ENCODE measurements at regions not wholly inside any gene's neighbourhood (a gene's known extent, or its start where the extent isn't known, plus 50 kb on each side); places are given as distances from the start of the nearest gene placed in this dataset.
A peak's percentile ranks its signal among the peaks of the same experiment; 100 is the strongest.

DNA sequence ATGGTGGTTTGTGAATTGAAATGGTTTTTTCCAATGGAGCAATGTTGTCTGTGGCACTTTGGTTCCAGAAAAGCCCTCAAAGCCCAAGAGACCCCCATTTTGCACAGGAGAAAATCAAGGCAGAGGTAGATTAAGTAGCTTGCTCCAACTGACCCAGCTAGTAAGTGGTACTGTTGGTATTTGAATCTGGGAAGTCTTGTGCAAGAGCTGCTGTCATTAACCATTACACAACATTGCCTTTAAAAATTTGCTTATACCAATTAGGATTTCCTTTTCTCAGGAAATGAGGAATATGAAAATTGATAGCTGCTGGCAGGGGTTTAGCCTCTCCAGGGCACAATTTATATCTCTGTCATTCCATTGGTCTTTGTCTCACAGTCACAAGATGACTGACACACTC, 102.4 kb upstream of the UBE3A start:
- Histone ChIP-seq H3K36me3 (ENCODE audit: insufficient read depth, low read length, poor library complexity, severe bottlenecking) (no peaks in the 10 kb centered on the region), H3K4me3 (ENCODE audit: low read depth, low read length, poor library complexity, severe bottlenecking) (no peak overlapping the region), H3K27me3 (replicated peaks; ENCODE audit: insufficient read depth, low read depth, low read length, poor library complexity) (no peaks in the 10 kb centered on the region), H3K9me3 (ENCODE audit: low read depth, low read length, poor library complexity, severe bottlenecking) (peaks cover 15% of the 10 kb centered on the region), H3K4me1 (ENCODE audit: insufficient read depth, low read length, poor library complexity, severe bottlenecking) (peaks cover 7% of the 10 kb centered on the region), H3K27ac (ENCODE audit: low read depth, low read length, poor library complexity, severe bottlenecking) (no peak overlapping the region)
- no peak for TF ChIP-seq EZH2 (IDR thresholded peaks at IDR 0.05; ENCODE audit: borderline replicate concordance, low read depth, low read length, poor library complexity, severe bottlenecking)
- TF ChIP-seq, protein P1, sequence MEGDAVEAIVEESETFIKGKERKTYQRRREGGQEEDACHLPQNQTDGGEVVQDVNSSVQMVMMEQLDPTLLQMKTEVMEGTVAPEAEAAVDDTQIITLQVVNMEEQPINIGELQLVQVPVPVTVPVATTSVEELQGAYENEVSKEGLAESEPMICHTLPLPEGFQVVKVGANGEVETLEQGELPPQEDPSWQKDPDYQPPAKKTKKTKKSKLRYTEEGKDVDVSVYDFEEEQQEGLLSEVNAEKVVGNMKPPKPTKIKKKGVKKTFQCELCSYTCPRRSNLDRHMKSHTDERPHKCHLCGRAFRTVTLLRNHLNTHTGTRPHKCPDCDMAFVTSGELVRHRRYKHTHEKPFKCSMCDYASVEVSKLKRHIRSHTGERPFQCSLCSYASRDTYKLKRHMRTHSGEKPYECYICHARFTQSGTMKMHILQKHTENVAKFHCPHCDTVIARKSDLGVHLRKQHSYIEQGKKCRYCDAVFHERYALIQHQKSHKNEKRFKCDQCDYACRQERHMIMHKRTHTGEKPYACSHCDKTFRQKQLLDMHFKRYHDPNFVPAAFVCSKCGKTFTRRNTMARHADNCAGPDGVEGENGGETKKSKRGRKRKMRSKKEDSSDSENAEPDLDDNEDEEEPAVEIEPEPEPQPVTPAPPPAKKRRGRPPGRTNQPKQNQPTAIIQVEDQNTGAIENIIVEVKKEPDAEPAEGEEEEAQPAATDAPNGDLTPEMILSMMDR (conservative IDR thresholded peaks at IDR 0.05; ENCODE audit: low read depth, low read length), result no peak
- intact Hi-C loops (cut with micrococcal nuclease; ENCODE audit: unreplicated experiment), result no loop called here
- DNase-seq (ENCODE audit: low spot score), result peak; percentile 3
- BruUV-seq (replicated peaks), result no TSS peak
- ChIA-PET POLR2A (ENCODE audit: low non-redundant PET) (no interaction called here), CTCF (no interaction called here)

DNA sequence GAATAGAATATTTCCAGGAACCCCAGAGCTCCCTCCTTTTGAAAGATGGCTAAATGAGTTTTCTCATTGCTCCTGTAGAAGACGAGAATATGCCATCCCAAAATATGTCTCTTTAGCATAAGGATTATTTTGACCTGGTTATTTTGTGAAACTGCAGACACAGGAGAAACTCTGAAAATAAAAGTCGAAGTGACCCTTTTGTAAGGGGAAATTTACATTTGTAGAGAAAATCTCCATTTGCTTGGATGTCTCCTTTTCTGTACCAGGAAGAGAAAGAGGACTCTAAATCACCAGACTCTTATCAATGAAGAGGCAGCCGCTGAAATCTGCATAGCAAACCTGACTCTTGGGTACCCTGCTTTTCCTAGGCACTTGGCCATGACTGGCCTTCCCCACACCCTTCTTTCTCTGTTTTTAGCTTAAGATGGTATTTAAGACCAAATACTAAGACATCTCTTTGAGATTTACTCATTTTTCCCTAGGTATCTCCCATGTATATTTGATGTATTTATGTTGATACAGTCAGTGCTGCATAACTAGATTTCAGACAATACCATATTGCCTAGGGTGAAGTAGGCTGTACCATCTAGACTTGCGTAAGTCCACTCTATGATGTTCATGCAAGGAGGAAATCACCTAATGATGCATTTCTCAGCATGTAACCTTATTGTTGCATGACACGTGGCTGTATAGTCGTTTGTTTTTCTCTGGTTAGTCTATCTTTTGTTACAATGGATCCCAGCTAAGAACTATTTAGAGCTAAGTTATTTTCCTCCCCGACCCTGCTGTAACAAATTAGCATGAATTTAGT, 98.2 kb upstream of the UBE3A start:
- Histone ChIP-seq H3K9me3 (ENCODE audit: low read depth, low read length, poor library complexity, severe bottlenecking) (peaks cover 11% of the 10 kb centered on the region), H3K27ac (ENCODE audit: low read depth, low read length, poor library complexity, severe bottlenecking) (no peak overlapping the region), H3K36me3 (ENCODE audit: insufficient read depth, low read length, poor library complexity, severe bottlenecking) (no peaks in the 10 kb centered on the region), H3K27me3 (replicated peaks; ENCODE audit: insufficient read depth, low read depth, low read length, poor library complexity) (no peaks in the 10 kb centered on the region), H3K4me3 (ENCODE audit: low read depth, low read length, poor library complexity, severe bottlenecking) (no peak overlapping the region), H3K4me1 (ENCODE audit: insufficient read depth, low read length, poor library complexity, severe bottlenecking) (no peaks in the 10 kb centered on the region)
- POLR2A ChIA-PET (ENCODE audit: low non-redundant PET), result no interaction called here
- BruUV-seq (replicated peaks), result no TSS peak
- DNase-seq (ENCODE audit: low spot score), result no peak
- intact Hi-C loops (cut with micrococcal nuclease; ENCODE audit: unreplicated experiment), result no loop called here
- CTCF ChIA-PET, result no interaction called here
- no peak for TF ChIP-seq EZH2 (IDR thresholded peaks at IDR 0.05; ENCODE audit: borderline replicate concordance, low read depth, low read length, poor library complexity, severe bottlenecking)
- TF ChIP-seq, protein P1 (conservative IDR thresholded peaks at IDR 0.05; ENCODE audit: low read depth, low read length), result no peak

DNA sequence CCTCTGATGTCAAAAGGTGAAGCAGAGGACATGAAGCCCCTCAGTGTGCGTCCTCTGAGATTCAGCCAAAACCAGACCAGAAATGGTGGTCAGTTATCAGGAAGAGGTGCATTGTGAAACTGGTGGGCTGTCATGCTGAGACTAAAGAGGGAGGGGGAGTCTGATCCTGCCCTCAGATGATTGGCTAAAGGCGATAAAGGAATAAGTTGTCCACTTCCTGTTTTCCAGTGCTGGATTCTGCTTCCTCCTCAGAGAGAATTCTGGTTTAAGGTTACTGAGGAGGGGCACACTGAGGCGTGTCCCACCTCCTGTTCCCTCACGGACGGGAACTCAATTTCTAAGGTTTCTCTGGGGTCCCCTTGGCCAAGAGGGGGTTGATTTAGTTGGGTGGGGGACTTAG, 97.0 kb upstream of the UBE3A start:
- no peak overlapping the region for H3K27ac ChIP-seq (ENCODE audit: low read depth, low read length, poor library complexity, severe bottlenecking)
- no peak overlapping the region for H3K4me3 ChIP-seq (ENCODE audit: low read depth, low read length, poor library complexity, severe bottlenecking)
- H3K27me3 ChIP-seq (replicated peaks; ENCODE audit: insufficient read depth, low read depth, low read length, poor library complexity), result no peaks in the 10 kb centered on the region
- intact Hi-C loops (cut with micrococcal nuclease; ENCODE audit: unreplicated experiment), result no loop called here
- no peaks in the 10 kb centered on the region for H3K36me3 ChIP-seq (ENCODE audit: insufficient read depth, low read length, poor library complexity, severe bottlenecking)
- TF ChIP-seq, protein P1 (conservative IDR thresholded peaks at IDR 0.05; ENCODE audit: low read depth, low read length), result no peak
- TF ChIP-seq EZH2 (IDR thresholded peaks at IDR 0.05; ENCODE audit: borderline replicate concordance, low read depth, low read length, poor library complexity, severe bottlenecking), result no peak
- no peaks in the 10 kb centered on the region for H3K4me1 ChIP-seq (ENCODE audit: insufficient read depth, low read length, poor library complexity, severe bottlenecking)
- H3K9me3 ChIP-seq (ENCODE audit: low read depth, low read length, poor library complexity, severe bottlenecking), result peaks cover 17% of the 10 kb centered on the region
- CTCF ChIA-PET, result no interaction called here
- no TSS peak for BruUV-seq (replicated peaks)
- no peak for DNase-seq (ENCODE audit: low spot score)
- POLR2A ChIA-PET (ENCODE audit: low non-redundant PET), result no interaction called here

Data from A673 (cell line).